Hematopoietic multipotent progenitor cell treated with erythropoietin and hydrocortisone succinate and interleukin-3 and kit ligand, for 8 days (in vitro differentiated cells): ENCODE measurements at regions not wholly inside any gene's neighbourhood (a gene's known extent, or its start where the extent isn't known, plus 50 kb on each side); places are given as distances from the start of the nearest gene placed in this dataset.
"Not testable (repeated sequence)": the region's sequence is repeated elsewhere in the genome, so short reads cannot be mapped to it uniquely, and the experiment has no call there.

Experiments
- DNase-seq: peaks from one replicate; pipeline ENCODE4 v3.0.0-alpha.2; 2015

DNA sequence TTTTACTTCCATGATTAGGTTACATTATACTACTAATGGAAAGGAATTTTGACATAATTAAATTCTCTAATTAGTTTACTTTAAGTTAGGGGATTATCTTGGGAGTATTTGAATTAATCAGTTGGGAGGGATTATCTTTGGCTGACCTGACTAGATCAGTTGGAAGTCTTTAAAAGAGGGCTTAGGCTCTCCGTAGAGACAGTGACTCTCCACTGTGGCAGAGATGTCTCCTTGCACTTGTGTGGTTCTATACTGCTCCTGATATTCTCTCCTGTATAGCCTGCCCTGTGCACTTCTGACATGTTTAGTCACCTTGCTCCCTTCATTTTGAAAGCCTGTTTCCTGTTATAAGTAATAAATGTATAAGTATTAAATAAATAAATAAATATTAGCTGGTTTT is 1612.3 kb upstream of the PRR20A start:
- DNase-seq = no peak

DNA sequence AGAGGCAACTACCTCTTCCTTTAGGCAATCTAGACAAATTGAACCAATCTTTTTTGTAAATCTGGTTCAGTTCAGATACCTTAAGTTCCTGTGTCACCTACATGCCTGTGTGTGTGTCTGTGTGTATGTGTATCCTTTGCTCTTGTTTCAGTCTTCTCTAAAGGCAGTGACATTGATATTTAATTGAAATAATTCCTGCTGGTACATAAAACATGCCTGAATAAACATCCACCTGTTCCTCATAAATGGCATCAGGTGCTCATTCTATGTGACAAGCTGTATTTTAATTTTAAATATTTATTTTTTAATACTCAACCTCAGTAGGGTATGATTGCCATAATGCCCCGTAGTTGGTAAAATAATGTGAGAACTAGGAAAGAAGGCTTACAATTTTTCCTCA is 1606.4 kb upstream of the PRR20A start:
- no peak for DNase-seq

DNA sequence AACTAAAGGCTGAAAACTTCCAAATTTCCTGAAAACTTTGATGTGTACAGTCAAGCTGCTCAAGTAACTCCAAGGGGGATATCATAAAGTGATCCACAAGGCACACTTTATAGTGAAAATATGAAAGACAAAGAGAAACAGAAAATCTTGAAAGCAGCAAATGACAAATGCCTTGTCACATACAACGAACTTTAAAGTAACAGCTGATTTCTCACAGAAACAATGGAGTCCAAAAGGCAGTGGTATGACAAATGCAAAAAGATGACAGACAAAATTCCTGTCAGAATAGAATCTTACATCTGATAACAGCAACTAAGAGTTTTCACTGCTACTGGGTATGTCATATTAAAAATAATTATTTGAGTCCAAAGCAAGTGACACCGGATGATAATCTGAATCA is 1602.3 kb upstream of the PRR20A start:
- DNase-seq = no peak

DNA sequence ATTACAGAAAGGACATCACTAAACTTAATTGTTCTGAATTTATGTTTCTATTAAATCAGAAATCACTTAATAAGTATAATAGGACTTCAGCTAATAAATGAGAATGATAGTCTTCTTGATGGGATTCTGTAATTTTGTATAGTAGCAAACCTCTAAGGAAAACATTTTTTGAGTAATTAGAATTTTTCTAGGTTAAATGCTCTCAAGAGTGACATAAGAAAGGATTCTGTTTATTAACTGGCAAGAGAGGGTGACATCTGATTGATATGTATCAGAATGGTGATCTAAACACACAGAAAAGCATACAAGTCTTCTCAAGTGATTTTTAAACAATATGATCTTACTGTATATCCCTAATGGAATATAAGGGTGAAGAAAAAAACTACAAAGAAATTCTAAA is 1597.7 kb upstream of the PRR20A start:
- no peak for DNase-seq

DNA sequence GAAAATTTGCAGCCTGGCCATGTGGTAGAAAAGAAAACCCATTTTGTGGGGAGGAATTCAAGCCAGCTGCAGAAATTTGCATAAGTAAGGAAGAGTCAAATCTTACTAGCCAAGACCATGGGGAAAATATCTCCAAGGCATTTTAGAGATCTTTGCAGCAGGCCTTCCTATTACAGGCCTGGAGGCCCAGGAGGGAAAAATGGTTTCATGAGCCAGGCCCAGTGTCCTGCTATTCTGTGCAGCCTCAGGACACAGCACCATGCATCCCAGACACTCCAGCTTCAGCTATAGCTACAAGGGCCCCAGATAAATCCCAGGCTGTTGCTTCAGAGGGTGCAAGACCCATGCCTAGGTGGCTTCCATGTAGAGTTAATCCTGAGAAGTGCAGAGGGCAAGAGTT is 1590.1 kb upstream of the PRR20A start:
- no peak for DNase-seq

DNA sequence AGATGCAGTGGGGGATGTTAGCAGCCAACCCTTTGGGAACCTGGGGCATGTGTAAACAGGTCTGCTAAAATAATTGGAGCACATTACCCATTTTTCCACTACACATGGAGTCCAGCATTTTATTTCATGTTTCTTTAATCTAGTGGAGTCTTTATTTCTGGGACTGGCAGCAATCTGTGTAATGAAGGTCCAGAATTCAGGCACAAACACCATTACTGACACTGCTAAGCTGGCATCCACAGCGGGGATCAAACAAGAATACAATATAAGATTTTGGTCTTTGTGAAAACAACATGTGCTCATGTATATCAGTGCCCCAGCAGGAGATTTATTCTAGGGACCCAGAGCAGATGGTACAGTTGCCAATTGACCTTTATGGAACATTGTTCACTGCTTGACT is 1587.0 kb upstream of the PRR20A start:
- no peak for DNase-seq

DNA sequence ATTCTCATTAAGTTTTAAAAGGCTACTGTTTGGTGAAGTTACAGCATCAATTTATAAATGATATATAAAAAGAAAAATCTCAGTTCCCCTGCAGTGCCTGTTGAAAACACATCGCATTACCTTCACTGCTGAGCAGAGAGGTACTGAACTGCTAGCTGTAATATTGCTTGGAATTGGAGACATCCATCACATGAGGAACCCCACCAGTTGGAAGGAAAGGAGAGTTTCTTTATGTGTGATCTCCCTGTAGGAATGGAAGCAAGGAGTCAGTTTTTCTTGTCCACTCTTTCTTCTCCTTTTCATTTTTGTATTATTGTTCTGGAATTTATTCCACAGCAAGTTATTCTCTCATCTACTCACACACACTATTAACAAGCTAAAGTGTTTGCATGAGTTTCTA is 1586.0 kb upstream of the PRR20A start:
- no peak for DNase-seq

DNA sequence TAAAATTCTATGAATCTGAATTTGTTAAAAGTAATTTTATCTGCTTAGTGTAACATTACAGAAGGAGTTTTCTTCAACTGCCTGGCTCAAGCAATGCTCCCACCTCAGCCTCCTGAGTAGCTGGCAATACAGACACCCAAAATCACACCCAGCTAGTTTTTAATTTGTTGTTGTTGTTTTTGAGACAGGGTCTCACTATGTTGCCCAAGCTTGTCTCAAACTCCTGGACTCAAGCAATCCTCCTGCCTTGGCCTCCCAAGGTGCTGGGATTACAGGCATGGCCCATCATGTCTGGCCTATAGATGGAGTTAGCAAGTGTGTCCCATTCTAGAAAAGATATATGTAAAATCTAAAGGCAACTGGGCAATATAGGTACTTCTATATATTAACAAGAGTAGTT is 1580.4 kb upstream of the PRR20A start:
- no peak for DNase-seq

DNA sequence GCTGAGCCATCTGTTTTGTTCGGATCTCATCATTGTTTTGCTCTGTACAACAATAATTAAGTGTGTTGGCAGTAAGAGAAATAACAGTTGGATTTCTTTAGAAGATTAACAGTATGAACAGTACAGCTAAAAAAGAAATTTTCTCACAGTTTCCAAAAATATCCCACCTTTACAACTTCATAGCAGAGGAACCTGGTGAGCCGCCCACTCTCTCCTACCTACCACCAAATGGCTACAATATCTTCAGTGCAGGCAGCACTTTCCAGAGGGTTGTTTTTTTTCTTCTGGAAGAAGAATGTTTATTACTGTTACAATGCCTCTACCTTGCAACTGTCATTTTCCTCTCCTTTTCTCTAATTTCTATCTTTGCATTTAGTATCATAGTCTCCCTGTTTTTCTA is 1577.5 kb upstream of the PRR20A start:
- no peak for DNase-seq

DNA sequence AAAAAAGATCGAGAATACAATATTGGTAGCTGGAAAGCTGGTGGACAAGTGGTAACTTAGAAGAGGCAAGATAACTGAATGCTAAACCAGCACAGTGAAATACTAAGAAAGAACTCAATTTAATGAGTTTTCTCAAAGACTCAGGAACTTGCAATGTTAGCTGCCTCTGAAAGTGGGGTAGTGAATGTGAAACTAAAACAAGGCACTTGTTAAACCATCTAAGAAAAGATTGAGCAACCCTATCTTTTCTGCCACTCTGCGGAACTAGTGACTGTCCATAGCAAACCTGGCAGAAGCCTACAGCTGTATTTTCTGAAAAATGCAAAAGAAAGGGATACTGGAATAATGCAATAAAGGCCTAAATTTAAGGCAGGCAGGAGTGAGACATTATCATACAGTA is 1574.4 kb upstream of the PRR20A start:
- no peak for DNase-seq

DNA sequence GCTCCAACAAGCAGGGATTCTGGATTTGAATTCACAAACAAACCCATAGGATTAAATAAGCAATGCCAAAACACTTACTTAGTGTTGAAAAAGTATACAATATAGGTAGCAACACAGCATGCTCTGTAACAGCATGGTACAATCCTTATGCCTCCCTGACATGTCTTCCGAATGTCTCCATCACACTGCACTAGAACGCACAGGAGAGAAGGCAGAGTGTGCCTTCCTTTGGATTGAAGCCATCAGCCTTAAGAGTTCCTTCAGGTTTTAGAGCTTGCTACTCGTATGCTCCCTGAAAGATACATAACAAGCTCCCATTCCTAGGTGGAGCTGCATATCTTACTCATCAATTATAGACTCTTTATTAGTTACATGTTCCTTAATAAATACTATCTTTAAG is 1573.9 kb upstream of the PRR20A start:
- DNase-seq = no peak

DNA sequence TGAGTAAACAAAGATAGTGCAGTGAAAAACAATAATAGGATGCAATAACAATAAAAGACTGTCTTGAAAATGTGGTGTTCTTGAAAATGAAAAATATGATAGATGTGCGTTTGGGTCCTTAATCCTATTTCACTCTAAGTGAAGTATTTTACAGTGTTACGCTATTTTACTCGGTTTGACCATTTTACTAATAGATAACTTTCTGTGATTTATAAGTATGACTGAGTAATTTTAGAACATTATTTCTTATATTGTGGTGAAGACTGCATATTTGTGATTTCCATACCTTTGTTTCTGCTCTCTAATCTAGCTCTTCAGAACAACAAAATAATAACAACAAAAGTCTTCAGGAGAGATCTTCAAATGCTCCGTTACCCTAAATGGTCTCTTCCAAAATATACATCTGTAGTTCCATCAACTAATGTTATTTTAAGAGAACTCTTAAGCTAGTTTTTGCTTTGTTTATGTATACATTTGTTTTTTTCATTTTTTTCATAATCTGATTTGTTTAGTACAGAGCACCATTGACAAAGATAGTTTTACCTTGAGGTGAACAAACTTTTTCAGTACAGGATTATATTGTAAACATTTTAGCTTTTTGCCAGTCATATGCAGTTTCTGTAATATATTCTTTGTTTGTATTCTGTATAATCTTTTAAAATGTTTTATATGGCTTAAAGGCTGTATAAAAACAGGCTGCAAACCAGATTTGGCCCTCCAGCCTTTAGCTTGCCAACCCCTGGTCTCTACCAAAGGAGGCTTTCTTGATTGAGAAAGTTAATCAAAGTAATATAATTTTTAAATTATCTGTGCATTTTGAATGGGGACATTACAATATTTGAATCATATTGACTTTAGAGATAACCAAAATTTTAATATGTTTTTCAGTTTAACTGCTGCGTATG is 1572.7 kb upstream of the PRR20A start:
- DNase-seq = no peak

DNA sequence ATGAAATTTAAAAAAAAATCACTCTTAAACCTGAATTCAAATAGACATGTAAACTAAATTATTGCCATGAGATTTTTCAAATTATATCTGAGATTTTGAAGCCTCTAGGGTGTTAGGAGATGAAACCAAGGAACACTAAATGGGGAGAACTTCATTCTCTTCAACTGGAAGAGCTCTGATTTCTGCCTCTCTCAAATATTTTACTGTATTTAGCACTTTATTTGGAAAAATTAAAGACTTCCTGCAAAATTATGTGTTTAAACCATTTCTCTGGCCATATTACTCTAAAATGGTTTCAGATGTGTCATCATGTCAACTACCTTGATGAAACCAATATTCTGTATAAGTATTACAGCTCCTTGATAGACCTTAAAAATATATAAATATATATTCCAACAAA is 1571.6 kb upstream of the PRR20A start:
- DNase-seq = no peak

DNA sequence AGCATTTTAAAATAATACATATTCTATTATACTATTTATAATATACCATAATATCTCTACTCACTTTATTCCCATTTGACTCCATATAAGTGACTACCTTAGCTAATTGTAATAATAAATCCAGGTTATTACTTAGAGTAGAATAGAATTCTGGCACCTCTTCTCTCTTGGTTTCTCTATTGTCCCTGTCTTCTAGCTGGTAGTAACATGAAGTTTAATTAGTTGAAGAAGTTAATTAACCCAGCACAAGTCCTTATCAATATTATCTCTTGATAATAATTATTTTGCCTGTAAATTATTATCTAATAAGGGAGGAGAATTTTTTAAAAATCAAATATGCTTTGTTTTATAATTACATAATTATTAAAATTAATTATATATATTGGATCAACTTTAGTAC is 1571.2 kb upstream of the PRR20A start:
- no peak for DNase-seq

DNA sequence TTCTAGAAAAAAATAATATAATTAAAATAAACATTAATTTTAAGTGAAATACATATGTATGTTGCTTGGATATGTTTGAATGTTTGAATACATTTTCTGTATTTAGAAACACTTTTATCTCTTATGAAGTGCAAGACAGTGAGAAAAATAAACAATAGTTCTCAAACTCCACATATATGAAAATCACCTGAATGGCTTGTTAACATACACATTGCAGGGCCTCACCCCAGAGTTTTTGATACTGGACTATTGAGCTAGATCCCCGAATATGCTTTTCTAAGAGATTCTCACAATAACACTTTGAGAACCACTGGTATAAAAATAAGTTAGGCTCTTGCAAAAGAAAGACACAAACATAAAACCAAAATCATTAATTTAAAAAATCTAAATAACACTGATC is 1570.3 kb upstream of the PRR20A start:
- DNase-seq = no peak

DNA sequence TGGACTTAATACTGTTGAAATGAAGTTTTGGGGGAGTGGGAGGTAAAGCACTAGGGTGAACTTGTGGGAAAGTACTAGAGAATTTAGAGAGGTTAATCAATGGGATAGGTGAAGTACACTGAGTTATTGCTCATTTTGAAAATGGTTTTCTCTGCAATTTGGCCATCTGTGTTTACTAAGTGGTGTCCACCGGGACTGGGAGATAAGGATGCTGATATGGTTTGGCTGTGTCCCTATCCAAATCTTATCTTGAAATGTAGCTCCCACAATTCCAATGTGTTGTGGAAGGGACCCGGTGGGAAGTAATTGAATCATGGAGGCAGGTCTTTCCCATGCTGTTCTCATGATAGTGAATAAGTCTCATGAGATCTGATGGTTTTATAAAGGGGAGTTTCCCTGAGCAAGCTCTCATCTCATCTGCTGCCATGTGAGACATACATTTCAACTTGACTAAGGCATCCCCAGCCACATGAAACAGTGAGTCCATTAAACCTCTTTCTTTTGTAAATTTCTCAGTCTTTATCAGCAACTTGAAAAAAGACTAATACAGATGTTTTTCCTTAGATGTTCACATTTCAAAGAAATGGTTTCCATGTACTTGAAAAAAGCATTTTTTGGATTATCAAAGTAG is 1569.4 kb upstream of the PRR20A start:
- DNase-seq = no peak

DNA sequence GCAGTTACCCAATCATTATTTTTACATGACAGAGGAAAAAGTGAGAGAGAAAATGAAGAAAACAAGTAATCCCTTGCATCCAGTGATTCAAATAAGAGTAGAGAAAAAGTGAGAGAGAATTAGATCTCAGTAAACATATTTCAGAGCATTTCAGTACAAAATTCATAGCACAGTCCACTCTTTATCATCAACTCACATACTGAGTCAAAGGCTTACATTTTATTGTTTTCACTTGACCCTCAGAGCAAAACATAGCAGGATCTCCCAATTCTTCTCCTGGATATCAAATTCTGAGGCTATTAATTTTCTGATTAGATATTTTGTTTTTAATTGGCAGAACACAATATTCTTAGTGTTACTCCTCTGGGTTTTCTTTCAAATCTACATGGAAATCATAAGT is 1568.3 kb upstream of the PRR20A start:
- no peak for DNase-seq

DNA sequence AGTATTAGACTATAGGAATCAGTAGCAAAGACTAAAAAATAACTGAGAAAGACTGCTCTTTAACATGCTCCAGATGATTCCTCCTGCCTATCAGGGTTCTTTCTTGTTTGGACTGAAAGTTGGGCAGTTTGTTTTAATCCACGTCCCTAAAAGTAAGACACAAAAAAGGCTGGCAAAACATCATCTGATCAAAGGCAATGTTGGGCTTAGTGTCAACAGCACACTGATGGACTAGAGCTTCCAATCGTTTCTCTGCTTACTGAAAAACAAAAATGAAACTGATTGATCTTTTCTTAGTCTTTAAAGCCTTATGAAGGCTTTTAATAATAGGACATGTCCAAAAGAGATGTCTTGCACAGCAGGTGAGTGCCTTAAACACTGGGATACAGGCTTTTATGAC is 1567.9 kb upstream of the PRR20A start:
- DNase-seq = no peak

DNA sequence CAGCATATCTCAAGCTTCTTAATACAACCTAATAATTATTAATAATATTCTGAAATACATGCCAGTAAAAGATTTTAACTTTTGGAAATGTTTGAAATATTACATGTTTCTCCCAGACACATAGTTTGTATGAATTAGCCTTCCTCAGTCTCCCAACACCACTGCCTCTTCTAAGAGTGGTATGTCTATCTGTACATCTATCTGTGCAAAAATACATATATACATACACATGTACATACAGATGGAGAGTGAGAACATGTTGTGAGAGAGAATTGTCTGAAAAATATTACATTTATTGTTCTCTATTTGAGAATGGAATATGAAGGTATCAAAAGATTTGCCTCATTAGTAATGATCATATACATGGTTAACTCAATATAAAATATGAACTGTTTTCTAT is 1567.2 kb upstream of the PRR20A start:
- DNase-seq = no peak

DNA sequence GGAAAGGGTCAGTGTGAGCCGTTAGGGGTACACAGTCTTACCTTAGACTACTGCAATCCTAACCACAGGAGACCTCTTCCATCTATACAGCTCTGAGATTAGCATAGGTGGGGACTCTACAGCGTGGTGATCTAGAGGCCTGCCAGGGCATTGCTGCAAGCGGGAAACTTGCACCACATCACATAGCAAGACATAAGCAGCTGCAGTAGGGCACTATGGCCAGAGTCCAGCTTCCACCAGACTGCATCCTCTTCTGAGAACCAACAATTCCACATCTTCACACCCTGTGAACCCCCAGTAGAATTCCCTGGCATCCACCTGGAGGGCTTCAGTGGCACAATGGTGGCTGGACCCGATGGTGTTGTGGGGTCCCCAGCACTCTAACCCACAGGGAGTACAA is 1564.3 kb upstream of the PRR20A start:
- no peak for DNase-seq

DNA sequence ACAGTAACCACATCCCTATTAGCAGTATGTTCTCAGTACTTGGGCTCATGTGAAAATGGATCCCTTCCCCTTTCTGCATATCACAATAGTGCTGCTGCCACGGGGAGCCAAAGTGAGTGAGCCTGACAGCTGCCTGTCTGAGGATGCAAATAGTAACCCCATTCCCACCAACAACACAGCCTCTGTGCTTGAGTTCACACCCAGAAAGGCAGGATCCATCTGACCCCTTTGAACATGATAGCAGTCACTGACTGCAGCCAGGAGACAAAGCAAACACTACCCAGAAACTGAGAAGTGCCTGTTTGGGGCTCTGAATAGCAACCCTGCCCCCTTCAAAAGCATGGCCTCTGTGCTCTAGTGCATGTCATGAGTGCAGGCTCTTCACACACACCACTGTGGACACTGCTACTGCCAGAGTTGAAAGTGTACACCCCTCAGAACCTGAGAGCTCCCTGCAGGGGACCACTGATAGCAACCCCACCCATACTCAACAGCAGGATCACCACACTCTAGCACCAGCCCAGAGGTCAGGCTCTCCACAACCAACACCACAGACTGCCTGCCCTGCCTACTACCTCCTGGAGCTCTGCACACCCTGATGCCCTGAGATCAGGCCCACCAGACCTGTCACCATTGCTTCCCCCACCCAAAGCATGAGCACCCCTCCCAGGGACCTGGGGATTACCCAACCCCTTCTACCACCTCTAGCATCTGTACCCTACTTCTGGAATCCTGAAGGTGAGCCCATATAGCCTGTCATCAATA is 1563.5 kb upstream of the PRR20A start:
- DNase-seq = no peak

DNA sequence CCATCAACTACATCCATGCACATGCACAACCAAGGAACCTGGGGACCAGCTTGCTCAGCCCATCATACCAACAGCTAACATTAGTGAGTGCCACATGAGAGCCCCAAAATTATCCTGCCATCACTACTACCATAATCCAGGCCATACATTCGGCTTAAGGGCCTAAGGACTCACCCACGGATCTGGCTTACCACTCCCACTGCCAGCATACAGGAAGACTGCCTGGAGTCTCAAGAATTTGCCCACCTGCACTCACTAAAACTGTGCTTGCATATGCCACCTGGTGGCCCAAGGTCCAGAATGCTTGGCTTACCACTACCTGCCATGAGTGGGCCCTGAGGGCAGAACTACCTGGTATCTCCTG is 1562.9 kb upstream of the PRR20A start:
- no peak for DNase-seq

DNA sequence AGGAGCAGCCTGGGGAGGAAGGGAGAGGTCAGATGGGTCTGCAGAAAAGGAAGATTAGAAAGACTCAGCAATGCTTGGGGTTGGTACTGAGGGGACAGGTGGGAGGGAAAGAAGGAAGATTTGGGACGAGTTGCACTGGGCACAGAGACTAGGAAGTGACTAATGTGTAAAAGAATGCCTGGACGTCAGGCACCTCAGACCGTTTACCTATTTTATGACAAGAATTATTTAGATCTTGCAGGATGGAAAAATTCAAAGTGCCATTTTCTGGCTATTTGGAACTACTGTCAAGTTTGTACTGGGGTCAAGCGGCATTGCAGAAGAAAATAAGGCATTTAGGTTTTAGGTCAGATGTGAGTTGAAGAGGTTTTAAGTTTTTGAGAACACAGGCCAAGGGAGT is 1558.4 kb upstream of the PRR20A start:
- not testable (repeated sequence) for DNase-seq

DNA sequence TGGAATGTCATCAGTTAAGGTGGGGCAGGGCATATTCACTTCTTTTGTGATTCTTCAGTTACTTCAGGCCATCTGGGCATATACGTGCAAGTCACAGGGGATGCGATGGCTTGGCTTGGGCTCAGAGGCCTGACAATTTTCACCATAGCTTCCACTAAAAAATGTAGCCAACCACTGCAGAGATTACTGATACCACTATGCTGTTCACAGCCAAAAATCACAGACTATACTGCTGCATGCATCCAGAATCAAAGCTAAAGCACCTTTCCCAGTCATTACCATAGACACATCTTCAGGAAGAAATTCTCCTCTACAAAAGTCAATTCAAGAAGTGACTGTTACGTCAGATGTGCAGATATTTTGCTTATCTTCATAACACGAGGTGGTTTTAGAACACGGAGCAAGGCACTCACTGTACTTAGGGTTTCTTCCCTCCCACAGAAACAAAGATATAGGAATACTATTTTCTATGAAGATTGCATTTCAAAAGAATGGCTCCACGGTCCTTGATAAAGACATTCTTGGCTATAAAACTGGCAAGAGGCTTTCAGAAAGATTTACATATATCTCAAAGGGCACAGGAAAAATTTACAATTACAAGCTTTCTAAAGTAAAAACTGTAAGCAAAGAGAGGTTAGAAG is 1556.6 kb upstream of the PRR20A start:
- DNase-seq = no peak
